HEK293 (cell line): ENCODE measurements at regions not wholly inside any gene's neighbourhood (a gene's known extent, or its start where the extent isn't known, plus 50 kb on each side); places are given as distances from the start of the nearest gene placed in this dataset.

ENCODE experiments used
- CTCF ChIA-PET: fragments of 350-600 bp; formaldehyde crosslinking; extraction: SDS; loops from one replicate; lab custom pipeline; 2021; ENCODE audit warnings: antibody characterized with exemption; lab: Yijun Ruan, JAX
- POLR2A ChIA-PET: fragments of 300-600 bp; formaldehyde crosslinking; extraction: SDS; loops from one replicate; lab custom pipeline; 2020; ENCODE audit warnings: antibody characterized with exemption, inconsistent platforms; lab: Yijun Ruan, JAX
- H3K27ac ChIP-seq: fragments of 200-500 bp; sonication (Bioruptor generic); 2 replicates; pipeline ENCODE4 v1.5.1; 2014; ENCODE audit warnings: low read depth, low read length, control low read depth, inconsistent platforms; ENCODE audit errors: extremely low read depth
- H3K36me3 ChIP-seq, 2 experiments: fragments of 200-500 bp in 1 of 2; sonication (Bioruptor generic) in 1 of 2; 1 replicate in 1 of 2; 2 replicates in 1 of 2; pipeline ENCODE4 v1.5.1; 2014 to 2017; ENCODE audit warnings: inconsistent platforms in 2 of 2, low read length in 2 of 2; ENCODE audit not compliant: control insufficient read depth in 2 of 2, insufficient read depth in 1 of 2
- H3K4me1 ChIP-seq: fragments of 200-500 bp; sonication (Bioruptor generic); 2 replicates; pipeline ENCODE4 v1.5.1; 2014; ENCODE audit warnings: mild to moderate bottlenecking, low read length, inconsistent platforms; ENCODE audit not compliant: control insufficient read depth, insufficient read depth
- H3K4me3 ChIP-seq: 2 replicates; pipeline ENCODE4 v1.5.1; 2011; ENCODE audit warnings: low read depth, mild to moderate bottlenecking, control low read depth, low read length, moderate library complexity
- H3K9me3 ChIP-seq: fragments of 200-500 bp; sonication (Bioruptor generic); 2 replicates; pipeline ENCODE4 v1.5.1; 2014; ENCODE audit warnings: low read depth, low read length, inconsistent platforms; ENCODE audit not compliant: control insufficient read depth, insufficient read depth
- CTCF ChIP-seq: fragments of 450-650 bp; formaldehyde crosslinking; IDR thresholded peaks from 2 replicates; pipeline ENCODE4 v1.5.1; 2016; ENCODE audit warnings: missing biosample characterization, missing genetic modification characterization
- INSM2 ChIP-seq: fragments of 450-650 bp; formaldehyde crosslinking; IDR thresholded peaks from 2 replicates; pipeline ENCODE4 v1.5.1; 2016; ENCODE audit warnings: missing biosample characterization, missing genetic modification characterization
- KLF17 ChIP-seq: fragments of 450-650 bp; formaldehyde crosslinking; IDR thresholded peaks from 2 replicates; pipeline ENCODE4 v1.5.1; 2016; ENCODE audit warnings: missing biosample characterization, missing genetic modification characterization
- KLF9 ChIP-seq: fragments of 450-650 bp; formaldehyde crosslinking; IDR thresholded peaks from 2 replicates; pipeline ENCODE4 v1.5.1; 2016; ENCODE audit warnings: missing biosample characterization, missing genetic modification characterization, low read depth
- REST ChIP-seq: fragments of 450-650 bp; formaldehyde crosslinking; IDR thresholded peaks from 2 replicates; pipeline ENCODE4 v1.5.1; 2016; ENCODE audit warnings: missing biosample characterization, missing genetic modification characterization
- SCRT1 ChIP-seq: fragments of 450-650 bp; formaldehyde crosslinking; IDR thresholded peaks from 2 replicates; pipeline ENCODE4 v1.5.1; 2016; ENCODE audit warnings: missing biosample characterization, missing genetic modification characterization, borderline replicate concordance
- SP7 ChIP-seq: fragments of 450-650 bp; formaldehyde crosslinking; IDR thresholded peaks from 2 replicates; pipeline ENCODE4 v1.5.1; 2016; ENCODE audit warnings: missing biosample characterization, missing genetic modification characterization
- ZBTB26 ChIP-seq: fragments of 450-650 bp; formaldehyde crosslinking; optimal IDR thresholded peaks from 2 replicates; pipeline ENCODE3; 2016; ENCODE audit warnings: missing biosample characterization, mild to moderate bottlenecking, missing genetic modification characterization
- ZFP69B ChIP-seq: fragments of 450-650 bp; formaldehyde crosslinking; IDR thresholded peaks from 2 replicates; pipeline ENCODE4 v1.5.1; 2016; ENCODE audit warnings: missing biosample characterization, missing genetic modification characterization
- ZNF138 ChIP-seq: fragments of 450-650 bp; formaldehyde crosslinking; IDR thresholded peaks from 2 replicates; pipeline ENCODE4 v1.5.1; 2016; ENCODE audit warnings: missing biosample characterization, missing genetic modification characterization, borderline replicate concordance
- ZNF18 ChIP-seq: fragments of 450-650 bp; formaldehyde crosslinking; IDR thresholded peaks from 2 replicates; pipeline ENCODE4 v1.5.1; 2016; ENCODE audit warnings: missing biosample characterization, missing genetic modification characterization
- ZNF23 ChIP-seq: fragments of 450-650 bp; formaldehyde crosslinking; IDR thresholded peaks from 2 replicates; pipeline ENCODE4 v1.5.1; 2016; ENCODE audit warnings: missing biosample characterization, missing genetic modification characterization, borderline replicate concordance
- ZNF366 ChIP-seq: fragments of 450-650 bp; formaldehyde crosslinking; conservative IDR thresholded peaks from 2 replicates; pipeline ENCODE4 v1.5.1; 2016; ENCODE audit warnings: missing biosample characterization, missing genetic modification characterization
- ZNF488 ChIP-seq: fragments of 450-650 bp; formaldehyde crosslinking; IDR thresholded peaks from 2 replicates; pipeline ENCODE4 v1.5.1; 2016; ENCODE audit warnings: missing biosample characterization, missing genetic modification characterization
- ZNF530 ChIP-seq: fragments of 450-650 bp; formaldehyde crosslinking; IDR thresholded peaks from 2 replicates; pipeline ENCODE4 v1.5.1; 2016; ENCODE audit warnings: low read depth, missing biosample characterization, missing genetic modification characterization
- ZNF621 ChIP-seq: fragments of 450-650 bp; formaldehyde crosslinking; IDR thresholded peaks from 2 replicates; pipeline ENCODE4 v1.5.1; 2017; ENCODE audit warnings: missing biosample characterization, missing genetic modification characterization
- ZNF629 ChIP-seq: fragments of 450-650 bp; formaldehyde crosslinking; IDR thresholded peaks from 2 replicates; pipeline ENCODE4 v1.5.1; 2017; ENCODE audit warnings: missing biosample characterization, missing genetic modification characterization
- ZNF660 ChIP-seq: fragments of 450-650 bp; IDR thresholded peaks from 2 replicates; pipeline ENCODE4 v1.5.1; 2018; ENCODE audit warnings: missing biosample characterization, mild to moderate bottlenecking, missing genetic modification characterization

GRCh38 chr4:28966982-28967381, 1753.2 kb upstream of the PCDH7 start:
- TF ChIP-seq ZNF138 (tag by site-specific recombination) (no peak), SP7 (tag by site-specific recombination) (no peak), ZNF621 (tag by site-specific recombination) (no peak), ZNF530 (tag by site-specific recombination) (no peak), ZFP69B (no peak), ZNF23 (tag by site-specific recombination) (no peak), SCRT1 (no peak), REST (tag by site-specific recombination) (no peak), ZNF629 (tag by site-specific recombination) (no peak), KLF9 (tag by site-specific recombination) (no peak), ZNF660 (tag by site-specific recombination) (no peak)
- no peaks in the 10 kb centered on the region for H3K36me3 ChIP-seq
- ChIA-PET POLR2A (no interaction called here), CTCF (no interaction called here)
- H3K27ac ChIP-seq, result no peak overlapping the region
- H3K9me3 ChIP-seq, result no peaks in the 10 kb centered on the region
- no peak overlapping the region for H3K4me3 ChIP-seq
- H3K4me1 ChIP-seq, result no peaks in the 10 kb centered on the region

- POLR2A ChIA-PET, result no interaction called here
These were observed 1746.4 kb upstream of the PCDH7 start for GRCh38 chr4:28973587-28974350.

More at GRCh38 chr4:28973587-28974350, 1746.4 kb upstream of the PCDH7 start:
- Histone ChIP-seq H3K27ac (no peak overlapping the region), H3K36me3 (no peaks in the 10 kb centered on the region), H3K4me1 (no peaks in the 10 kb centered on the region), H3K9me3 (no peaks in the 10 kb centered on the region), H3K4me3 (no peak overlapping the region)
- TF ChIP-seq CTCF (tag by site-specific recombination) (no peak), ZBTB26 (tag by site-specific recombination) (no peak), ZNF18 (tag by site-specific recombination) (no peak), ZNF366 (no peak), KLF17 (tag by site-specific recombination) (no peak), ZFP69B (no peak), INSM2 (tag by site-specific recombination) (no peak), ZNF488 (tag by site-specific recombination) (no peak)
- CTCF ChIA-PET, result no interaction called here
